OCI-LY1 (cell line): ENCODE measurements at regions not wholly inside any gene's neighbourhood (a gene's known extent, or its start where the extent isn't known, plus 50 kb on each side); places are given as distances from the start of the nearest gene placed in this dataset.
"Not testable (repeated sequence)": the region's sequence is repeated elsewhere in the genome, so short reads cannot be mapped to it uniquely, and the experiment has no call there.

Experiments
- H2AFZ ChIP-seq: fragments of 200-600 bp; sonication (generic), shearing (Covaris generic); 2 replicates; pipeline ENCODE4 v1.6.0; 2014; ENCODE audit warnings: antibody characterized with exemption, mild to moderate bottlenecking, low read length
- H3F3A ChIP-seq: fragments of 200-600 bp; sonication (generic), shearing (Covaris generic); 2 replicates; pipeline ENCODE4 v1.6.0; 2014; ENCODE audit warnings: mild to moderate bottlenecking, antibody characterized with exemption, low read length, moderate library complexity; ENCODE audit not compliant: insufficient read depth
- H3K27ac ChIP-seq: fragments of 200-600 bp; sonication (generic); 2 replicates; pipeline ENCODE4 v1.5.1; 2014; ENCODE audit warnings: low read length, mixed run types, mild to moderate bottlenecking, low read depth; ENCODE audit not compliant: poor library complexity, severe bottlenecking
- H3K27me3 ChIP-seq: fragments of 200-600 bp; sonication (generic); 2 replicates; pipeline ENCODE4 v1.6.0; 2014; ENCODE audit warnings: antibody characterized with exemption, mild to moderate bottlenecking, low read length, moderate library complexity; ENCODE audit not compliant: insufficient read depth
- H3K36me3 ChIP-seq: fragments of 200-600 bp; sonication (generic); 2 replicates; pipeline ENCODE4 v1.6.1; 2014; ENCODE audit warnings: mild to moderate bottlenecking, antibody characterized with exemption, low read length, moderate library complexity, mixed read lengths; ENCODE audit not compliant: insufficient read depth
- H3K4me1 ChIP-seq: fragments of 200-600 bp; sonication (generic); 2 replicates; pipeline ENCODE4 v1.5.1; 2014; ENCODE audit warnings: mild to moderate bottlenecking, low read length, moderate library complexity; ENCODE audit not compliant: insufficient read depth, severe bottlenecking
- H3K4me2 ChIP-seq: fragments of 200-600 bp; sonication (generic), shearing (Covaris generic); 2 replicates; pipeline ENCODE4 v1.6.1; 2014; ENCODE audit warnings: low read length
- H3K4me3 ChIP-seq: fragments of 200-600 bp; sonication (generic); 2 replicates; pipeline ENCODE4 v1.5.1; 2014; ENCODE audit warnings: low read length, low read depth, mild to moderate bottlenecking, mixed read lengths; ENCODE audit not compliant: poor library complexity, severe bottlenecking
- H3K79me2 ChIP-seq: fragments of 200-600 bp; shearing (Covaris generic); 2 replicates; pipeline ENCODE4 v1.6.1; 2016; ENCODE audit warnings: mixed run types, low read length, mixed read lengths; ENCODE audit not compliant: insufficient read depth
- H3K9ac ChIP-seq: fragments of 200-600 bp; sonication (generic), shearing (Covaris generic); 2 replicates; pipeline ENCODE4 v1.6.1; 2014; ENCODE audit warnings: mild to moderate bottlenecking, low read length, mixed read lengths
- H3K9me2 ChIP-seq: fragments of 200-600 bp; sonication (generic), shearing (Covaris generic); 2 replicates; pipeline ENCODE4 v1.6.1; 2014; ENCODE audit warnings: low read depth, mild to moderate bottlenecking, low read length, mixed read lengths
- H3K9me3 ChIP-seq: fragments of 200-600 bp; shearing (Covaris generic); 2 replicates; pipeline ENCODE4 v1.6.1; 2014; ENCODE audit warnings: low read length, mixed read lengths
- H4K20me1 ChIP-seq: fragments of 200-600 bp; sonication (generic), shearing (Covaris generic); 2 replicates; pipeline ENCODE4 v1.6.0; 2016; ENCODE audit warnings: mild to moderate bottlenecking, low read length; ENCODE audit not compliant: insufficient read depth

DNA sequence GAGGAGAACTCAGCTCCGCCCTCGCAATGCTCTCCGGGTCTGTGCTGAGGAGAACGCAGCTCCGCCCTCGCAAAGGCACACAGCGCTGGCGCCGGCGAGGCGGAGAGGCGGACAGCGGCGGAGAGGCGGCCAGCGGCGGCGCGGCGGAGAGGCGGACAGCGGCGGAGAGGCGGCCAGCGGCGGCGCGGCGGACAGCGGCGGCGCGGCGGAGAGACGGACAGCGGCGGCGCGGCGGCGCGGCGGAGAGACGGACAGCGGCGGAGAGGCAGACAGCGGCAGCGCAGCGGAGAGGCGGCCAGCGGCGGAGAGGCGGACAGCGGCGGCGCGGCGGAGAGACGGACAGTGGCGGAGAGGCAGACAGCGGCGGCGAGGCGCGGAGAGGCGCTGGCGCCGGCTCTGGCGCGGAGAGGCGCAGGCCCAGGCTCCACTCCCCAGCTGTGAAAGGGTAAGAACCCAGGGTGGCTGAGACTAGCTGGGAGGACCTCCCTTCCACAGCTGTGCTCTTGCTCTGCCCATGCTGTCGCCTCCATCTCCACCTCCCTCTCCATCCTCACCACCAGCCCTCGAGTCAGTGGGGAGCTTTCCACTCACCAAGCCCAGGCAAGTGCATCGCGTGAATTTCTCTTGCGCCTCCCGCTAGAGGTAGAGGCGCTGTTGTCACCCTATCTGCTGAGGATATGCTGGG, 2879.9 kb downstream of the RPIA start:
- H3K9me3 ChIP-seq, H3K9ac ChIP-seq, H3K36me3 ChIP-seq, H3F3A ChIP-seq, H3K4me1 ChIP-seq, H2AFZ ChIP-seq, H3K4me3 ChIP-seq, H3K27me3 ChIP-seq, H3K27ac ChIP-seq, H3K9me2 ChIP-seq, H4K20me1 ChIP-seq, H3K4me2 ChIP-seq, H3K79me2 ChIP-seq: not testable (repeated sequence)

DNA sequence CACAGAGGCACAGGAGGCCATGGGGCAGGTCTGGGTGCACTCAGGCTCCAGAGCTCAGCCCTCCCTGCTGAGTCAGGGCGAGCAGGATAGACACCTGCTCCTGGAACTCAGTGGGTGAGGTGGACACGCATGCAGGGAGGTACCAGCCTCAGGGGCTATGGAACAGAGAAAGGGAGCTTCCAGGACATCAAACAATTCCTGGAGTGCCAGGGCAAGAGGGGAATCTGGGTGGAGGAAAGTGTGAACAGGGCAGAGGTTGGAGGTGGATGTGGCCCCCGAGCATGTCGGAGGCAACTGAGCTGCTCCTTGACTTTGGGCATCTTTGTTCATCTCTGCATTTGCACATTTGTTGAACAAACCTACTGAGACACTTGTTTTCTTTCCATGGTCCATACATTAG, 2881.5 kb downstream of the RPIA start:
- not testable (repeated sequence) for H3K27me3 ChIP-seq, H3K9me2 ChIP-seq, H3K36me3 ChIP-seq, H3K4me2 ChIP-seq, H2AFZ ChIP-seq, H3F3A ChIP-seq, H3K4me3 ChIP-seq, H3K9me3 ChIP-seq, H4K20me1 ChIP-seq, H3K9ac ChIP-seq, H3K79me2 ChIP-seq, H3K27ac ChIP-seq, H3K4me1 ChIP-seq

DNA sequence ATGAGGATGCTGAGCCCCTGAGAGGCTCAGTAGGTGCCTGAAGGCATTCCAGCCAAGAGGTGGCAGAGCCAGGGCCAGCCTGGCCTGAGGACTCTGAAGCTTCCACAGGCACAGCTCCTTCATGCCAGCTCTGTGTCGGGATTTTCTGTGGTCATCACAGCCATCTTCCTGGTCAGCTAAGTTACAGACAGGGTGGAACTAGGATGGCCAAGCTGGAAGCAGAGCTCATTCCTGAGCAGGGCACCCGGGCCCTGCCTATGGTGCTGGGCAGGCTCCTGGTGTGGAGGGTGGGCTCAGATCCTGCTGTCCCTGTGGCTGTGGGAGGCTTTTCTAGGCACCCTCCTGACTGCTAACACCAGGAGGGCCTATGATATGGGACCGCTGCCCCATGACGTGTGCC, 2882.3 kb downstream of the RPIA start:
- H3K4me1 ChIP-seq, H3K9me2 ChIP-seq, H3K9ac ChIP-seq, H3K4me3 ChIP-seq, H3K36me3 ChIP-seq, H3K79me2 ChIP-seq, H2AFZ ChIP-seq, H3K4me2 ChIP-seq, H3K27ac ChIP-seq, H3K27me3 ChIP-seq, H3K9me3 ChIP-seq, H3F3A ChIP-seq, H4K20me1 ChIP-seq: not testable (repeated sequence)

DNA sequence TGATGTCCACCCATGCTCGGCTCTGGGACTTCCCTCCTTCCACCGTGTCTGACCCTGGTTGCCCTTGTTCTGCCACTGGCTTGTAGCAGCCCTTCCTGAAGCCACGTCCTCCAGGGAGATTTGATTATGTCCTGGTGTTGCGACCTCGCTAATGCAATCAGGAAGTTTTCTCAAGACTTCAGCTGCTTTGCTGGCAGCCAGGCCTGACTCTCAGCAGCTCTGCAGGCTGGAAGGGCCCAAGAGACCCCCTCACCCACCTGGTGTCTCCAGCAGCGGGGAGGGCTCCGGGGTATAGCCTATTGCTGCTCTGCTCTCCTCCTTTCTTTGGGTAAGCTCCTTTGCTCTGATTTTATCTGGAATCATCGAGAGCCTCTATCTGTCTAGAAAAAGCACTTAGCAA, 2882.8 kb downstream of the RPIA start:
- not testable (repeated sequence) for H3K9me2 ChIP-seq, H3K4me1 ChIP-seq, H3F3A ChIP-seq, H3K27ac ChIP-seq, H3K36me3 ChIP-seq, H3K79me2 ChIP-seq, H2AFZ ChIP-seq, H3K4me3 ChIP-seq, H3K9me3 ChIP-seq, H4K20me1 ChIP-seq, H3K9ac ChIP-seq, H3K27me3 ChIP-seq, H3K4me2 ChIP-seq

DNA sequence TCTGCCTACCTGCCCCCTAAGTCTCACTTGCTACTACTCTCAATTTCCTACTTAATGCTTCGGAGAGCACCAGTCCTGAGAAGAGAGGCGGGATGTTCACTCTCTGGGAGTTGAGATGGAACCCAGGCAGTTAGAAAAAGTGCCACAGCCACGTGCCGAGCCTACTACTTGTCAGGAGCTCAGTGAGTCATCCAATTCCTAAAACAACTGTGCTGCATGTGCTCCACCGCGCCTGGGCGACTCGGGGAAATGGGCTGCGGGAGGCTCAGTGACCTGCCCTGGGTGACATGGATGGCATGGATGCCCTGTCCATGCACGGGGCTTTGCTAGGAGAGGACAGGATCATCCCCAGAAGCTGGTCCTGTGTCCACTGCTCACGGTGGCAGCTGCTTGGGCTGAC, 2884.2 kb downstream of the RPIA start:
- H3K4me2 ChIP-seq, H4K20me1 ChIP-seq, H3K4me3 ChIP-seq, H2AFZ ChIP-seq, H3K27me3 ChIP-seq, H3K36me3 ChIP-seq, H3K79me2 ChIP-seq, H3K9me3 ChIP-seq, H3F3A ChIP-seq, H3K27ac ChIP-seq, H3K9ac ChIP-seq, H3K9me2 ChIP-seq, H3K4me1 ChIP-seq: not testable (repeated sequence)

DNA sequence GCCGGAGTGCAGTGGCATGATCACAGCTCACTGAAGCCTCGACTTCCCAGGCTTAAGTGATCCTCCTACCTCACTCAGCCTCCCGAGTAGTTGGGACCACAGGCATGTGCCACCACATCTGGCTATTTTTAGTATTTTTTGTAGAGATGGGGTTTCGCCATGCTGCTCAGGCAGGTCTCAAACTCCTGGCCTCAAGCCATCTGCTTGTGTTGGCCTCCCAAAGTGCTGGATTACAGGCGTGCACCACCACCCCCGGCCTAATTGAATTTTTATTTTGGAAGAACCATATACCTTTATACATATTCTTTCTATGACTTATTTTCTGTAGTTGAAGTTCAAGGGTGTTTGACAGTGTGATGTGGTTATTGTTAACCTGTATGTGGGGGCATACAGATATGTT, 2885.9 kb downstream of the RPIA start:
- not testable (repeated sequence) for H3K4me1 ChIP-seq, H4K20me1 ChIP-seq, H3K4me3 ChIP-seq, H3K9ac ChIP-seq, H3K4me2 ChIP-seq, H3K9me2 ChIP-seq, H3F3A ChIP-seq, H3K27ac ChIP-seq, H2AFZ ChIP-seq, H3K27me3 ChIP-seq, H3K36me3 ChIP-seq, H3K79me2 ChIP-seq, H3K9me3 ChIP-seq

DNA sequence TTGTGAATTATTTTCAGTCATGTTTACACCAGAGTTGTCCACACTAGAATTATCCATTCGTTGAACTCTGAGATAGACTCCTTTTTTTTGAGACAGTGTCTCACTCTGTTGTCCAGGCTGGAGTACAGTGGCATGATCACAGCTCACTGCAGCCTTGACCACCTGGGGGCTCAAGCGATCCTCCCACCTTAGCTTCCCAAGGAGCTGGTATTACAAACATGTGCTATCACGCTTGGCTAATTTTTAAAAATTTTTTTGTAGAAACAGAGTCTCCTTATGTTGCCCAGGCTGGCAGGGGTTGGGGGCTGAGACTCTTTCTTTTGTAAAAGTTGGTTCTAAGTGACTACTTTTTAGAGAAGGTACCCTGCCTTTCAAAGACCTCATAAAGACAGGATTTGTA, 2887.2 kb downstream of the RPIA start:
- H3K79me2 ChIP-seq, H3K27ac ChIP-seq, H3K4me1 ChIP-seq, H3K9ac ChIP-seq, H3K4me3 ChIP-seq, H3K4me2 ChIP-seq, H3K36me3 ChIP-seq, H3F3A ChIP-seq, H3K27me3 ChIP-seq, H4K20me1 ChIP-seq, H3K9me3 ChIP-seq, H3K9me2 ChIP-seq, H2AFZ ChIP-seq: not testable (repeated sequence)

DNA sequence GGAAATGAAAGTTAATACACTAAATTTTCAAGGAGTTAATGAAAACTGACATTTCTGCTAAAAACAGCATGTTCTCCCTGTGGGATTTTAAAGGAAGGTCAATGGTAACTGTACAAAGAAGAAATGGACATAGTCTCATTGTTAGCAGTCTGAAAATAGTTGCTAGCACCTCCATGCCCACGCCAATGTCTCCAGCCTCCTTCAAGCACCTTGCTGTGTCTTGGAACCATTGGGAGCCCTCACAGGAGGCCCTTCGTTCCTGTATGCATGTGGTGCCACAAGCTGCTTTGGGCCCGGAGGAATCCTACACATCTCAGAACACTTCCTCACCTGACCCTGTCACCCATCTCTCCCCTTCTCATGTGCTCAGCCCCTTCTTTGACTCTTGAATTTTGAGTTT, 2888.1 kb downstream of the RPIA start:
- H3K4me1 ChIP-seq, H3K27ac ChIP-seq, H3K4me3 ChIP-seq, H3K4me2 ChIP-seq, H3F3A ChIP-seq, H3K79me2 ChIP-seq, H3K9ac ChIP-seq, H3K9me3 ChIP-seq, H3K36me3 ChIP-seq, H2AFZ ChIP-seq, H3K27me3 ChIP-seq, H3K9me2 ChIP-seq, H4K20me1 ChIP-seq: not testable (repeated sequence)
